NCI-H345 (cell line): ENCODE measurements at regions not wholly inside any gene's neighbourhood (a gene's known extent, or its start where the extent isn't known, plus 50 kb on each side); places are given as distances from the start of the nearest gene placed in this dataset.
"Not testable (repeated sequence)": the region's sequence is repeated elsewhere in the genome, so short reads cannot be mapped to it uniquely, and the experiment has no call there.

ENCODE experiments used
- DNase-seq: peaks from one replicate; lab custom pipeline; 2025; lab: John Stamatoyannopoulos, UW

GRCh38 chr11:69887330-69887729, 68.1 kb upstream of the FGF3 start:
- DNase-seq: no peak

- no peak for DNase-seq
Measured at GRCh38 chr11:69887841-69888427, 68.7 kb upstream of the FGF3 start.

- DNase-seq: peak; percentile 78
Measured at GRCh38 chr11:69888483-69889181, 69.4 kb upstream of the FGF3 start.

- DNase-seq: peak; percentile 73
Measured at GRCh38 chr11:69889400-69890318, 70.4 kb upstream of the FGF3 start.

GRCh38 chr11:69890476-69890875, 71.3 kb upstream of the FGF3 start:
- no peak for DNase-seq

GRCh38 chr11:69891421-69892236, 72.4 kb upstream of the FGF3 start:
- no peak for DNase-seq

GRCh38 chr11:69892237-69892985, 73.2 kb upstream of the FGF3 start:
- no peak for DNase-seq

- peak; percentile 34 for DNase-seq
Measured at GRCh38 chr11:69892986-69893555, 73.9 kb upstream of the FGF3 start.

GRCh38 chr11:69893631-69894030, 74.4 kb upstream of the FGF3 start:
- DNase-seq: no peak

GRCh38 chr11:69894181-69894611, 75.0 kb upstream of the FGF3 start:
- DNase-seq: no peak

GRCh38 chr11:69894648-69895047, 75.4 kb upstream of the FGF3 start:
- no peak for DNase-seq

GRCh38 chr11:69896250-69896649, 77.0 kb upstream of the FGF3 start:
- no peak for DNase-seq

- DNase-seq: no peak
Measured at GRCh38 chr11:69898123-69898522, 78.9 kb upstream of the FGF3 start.

GRCh38 chr11:69899957-69900821, 81.0 kb upstream of the FGF3 start:
- DNase-seq: no peak

GRCh38 chr11:69900822-69901302, 81.6 kb upstream of the FGF3 start:
- not testable (repeated sequence) for DNase-seq

GRCh38 chr11:69902337-69902736, 83.1 kb upstream of the FGF3 start:
- DNase-seq: no peak

GRCh38 chr11:69903211-69903610, 84.0 kb upstream of the FGF3 start:
- no peak for DNase-seq

- no peak for DNase-seq
Measured at GRCh38 chr11:69904161-69904973, 85.2 kb upstream of the FGF3 start.
